Spleen (tissue), 11 donors: ENCODE measurements at regions not wholly inside any gene's neighbourhood (a gene's known extent, or its start where the extent isn't known, plus 50 kb on each side); places are given as distances from the start of the nearest gene placed in this dataset.

Experiments used
- DNase-seq: peaks from one replicate; pipeline ENCODE4 v3.0.0-alpha.2; 2020
- H3K27ac ChIP-seq, 8 donors: fragments of 200-600 bp; sonication (generic) in 7 of 8; 1 replicate in 4 of 8; 2 replicates in 4 of 8; pipeline versions ENCODE4 v1.5.0 to v1.8.0; 2016 to 2021; ENCODE audit warnings: inconsistent platforms in 4 of 8, mild to moderate bottlenecking in 4 of 8, moderate library complexity in 1 of 8
- H3K27me3 ChIP-seq, 7 donors: fragments of 200-600 bp; sonication (generic) in 6 of 7; replicated peaks in 1 of 7; 1 replicate in 4 of 7; 2 replicates in 3 of 7; pipeline versions ENCODE4 v1.5.0 to v1.8.0; 2016 to 2021; ENCODE audit warnings: inconsistent platforms in 3 of 7, mild to moderate bottlenecking in 1 of 7
- H3K36me3 ChIP-seq, 6 donors: fragments of 200-600 bp; sonication (generic) in 5 of 6; 1 replicate in 4 of 6; 2 replicates in 2 of 6; pipeline versions ENCODE4 v1.5.0 to v1.8.0; 2016 to 2021; ENCODE audit warnings: inconsistent platforms in 2 of 6
- H3K4me1 ChIP-seq, 6 donors: fragments of 200-600 bp; sonication (generic) in 5 of 6; 1 replicate in 3 of 6; 2 replicates in 3 of 6; pipeline versions ENCODE4 v1.5.0 to v1.8.0; 2016 to 2021; ENCODE audit warnings: inconsistent platforms in 3 of 6
- H3K4me3 ChIP-seq, 8 donors: fragments of 200-600 bp; sonication (generic) in 7 of 8; 1 replicate in 4 of 8; 2 replicates in 4 of 8; pipeline versions ENCODE4 v1.5.0 to v1.8.0; 2016 to 2021; ENCODE audit warnings: inconsistent platforms in 4 of 8, mild to moderate bottlenecking in 4 of 8, moderate library complexity in 2 of 8
- H3K9me3 ChIP-seq, 8 donors: fragments of 200-600 bp; sonication (generic) in 7 of 8; 1 replicate in 4 of 8; 2 replicates in 4 of 8; pipeline versions ENCODE4 v1.5.0 to v1.8.0; 2016 to 2021; ENCODE audit warnings: inconsistent platforms in 4 of 8
- CTCF ChIP-seq, 11 experiments: fragments of 200-600 bp in 7 of 11; fragments of 450-650 bp in 4 of 11; sonication (generic) in 4 of 11; IDR thresholded peaks in 8 of 11; conservative IDR thresholded peaks in 3 of 11; 1 replicate in 7 of 11; 2 replicates in 4 of 11; pipeline versions ENCODE4 v1.4.0 to v1.8.0; 2016 to 2021; ENCODE audit warnings: antibody characterized with exemption in 11 of 11, inconsistent platforms in 4 of 11, mild to moderate bottlenecking in 1 of 11
- POLR2A ChIP-seq, 3 donors: fragments of 450-650 bp; IDR thresholded peaks; one replicate each; pipeline ENCODE4 v1.5.1; 2017; ENCODE audit warnings: antibody characterized with exemption in 3 of 3, mild to moderate bottlenecking in 1 of 3
- POLR2AphosphoS5 ChIP-seq, 3 donors: sonication (generic); formaldehyde crosslinking; IDR thresholded peaks; one replicate each; pipeline ENCODE4 v1.5.1; 2017; ENCODE audit warnings: antibody characterized with exemption in 3 of 3
- WGBS, 5 donors: extraction: QIAGEN DNeasy Blood & Tissue Kit in 3 of 5; methylation state at CpG; one replicate each; pipeline versions ENCODE4 v1.1.5 to v1.1.7; 2013 to 2018; 5-methylcytosine and 5-hydroxymethylcytosine counted together
- intact Hi-C: fragments of 100-400 bp; cut with DNase I; formaldehyde crosslinking; loops from one replicate; pipeline ENCODE4 v1.15.0; 2023; ENCODE audit warnings: low total_unique reads
- donor health status: healthy with polysubstance abuse.
- donor health status: DM: no; HTN: no; CAD: no; lungs with moderate emphysema.
- donor health status: DM: no; HTN: no; CAD: no.
- donor health status: Bipolar disorder and iron deficiency.
- donor health status: healthy.
- donor health status: DM: no; HTN: no; CAD: no.
- donor health status: DM: yes; HTN: yes; CAD: no.

DNA sequence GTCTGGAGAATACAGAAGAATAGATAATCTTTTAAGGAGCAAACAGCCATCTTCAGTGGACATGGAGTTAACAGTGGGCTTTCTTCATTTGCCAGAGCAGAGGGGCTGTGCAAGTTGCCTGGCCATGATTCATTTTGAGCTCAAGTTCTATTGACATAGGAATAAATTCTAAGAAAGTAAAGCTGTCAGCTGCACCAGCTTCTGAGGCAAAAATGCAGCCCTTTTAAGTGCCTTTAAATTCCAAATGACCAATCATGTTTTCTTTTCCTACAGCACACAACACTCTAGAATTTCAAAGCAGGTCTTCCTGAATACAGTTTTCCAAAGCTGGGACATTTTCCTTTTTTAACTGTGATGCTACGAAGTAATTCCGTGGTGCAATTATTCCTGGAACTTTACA, 246.4 kb upstream of the NT5C1B start:
- no peaks in the 10 kb centered on the region for H3K9me3 ChIP-seq
- no peaks in the 10 kb centered on the region for H3K4me1 ChIP-seq
- DNase-seq, result no peak
- no peak overlapping the region for H3K4me3 ChIP-seq
- 82 to 94% (median 91%) methylated on average over 2 of the region's 2 CpGs for WGBS, 5 donors
- no peaks in the 10 kb centered on the region for H3K27me3 ChIP-seq
- no peak for TF ChIP-seq POLR2AphosphoS5 (IDR thresholded peaks at IDR 0.05)
- TF ChIP-seq POLR2A (IDR thresholded peaks at IDR 0.05), result no peak
- TF ChIP-seq CTCF (IDR thresholded peaks at IDR 0.05 in 8 of 11, conservative IDR thresholded peaks at IDR 0.05 in 3 of 11), result no peak
- H3K36me3 ChIP-seq, result no peaks in the 10 kb centered on the region
- no peak overlapping the region for H3K27ac ChIP-seq
- intact Hi-C loops, result no loop called here

DNA sequence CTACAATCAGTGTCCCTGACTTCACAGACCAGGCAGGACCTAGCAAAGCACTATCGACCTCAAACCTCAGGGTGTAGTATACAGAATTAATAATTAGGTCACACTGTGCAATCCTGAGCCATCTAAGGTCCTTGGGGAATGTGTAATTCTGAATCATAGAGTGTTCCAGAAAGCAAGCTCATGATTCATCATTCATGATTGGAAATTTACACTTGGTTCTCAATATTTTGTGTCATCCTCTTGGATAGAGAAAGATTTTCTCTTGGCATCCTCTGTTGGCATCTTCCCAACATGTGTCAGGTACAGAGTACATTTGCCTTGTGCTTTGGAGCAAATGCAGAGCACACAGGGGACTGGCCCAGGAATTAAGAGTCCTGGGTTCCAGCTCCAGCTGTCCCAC, 245.0 kb upstream of the NT5C1B start:
- Histone ChIP-seq H3K4me3 (no peak overlapping the region), H3K9me3 (no peaks in the 10 kb centered on the region), H3K27ac (no peak overlapping the region), H3K4me1 (no peaks in the 10 kb centered on the region), H3K27me3 (no peaks in the 10 kb centered on the region), H3K36me3 (no peaks in the 10 kb centered on the region)
- 65 to 83% (median 70%) methylated on average over 1 of the region's 1 CpG for WGBS, 5 donors
- DNase-seq, result no peak
- TF ChIP-seq CTCF (IDR thresholded peaks at IDR 0.05 in 8 of 11, conservative IDR thresholded peaks at IDR 0.05 in 3 of 11) (no peak), POLR2AphosphoS5 (IDR thresholded peaks at IDR 0.05) (no peak), POLR2A (IDR thresholded peaks at IDR 0.05) (no peak)
- intact Hi-C loops, result no loop called here

DNA sequence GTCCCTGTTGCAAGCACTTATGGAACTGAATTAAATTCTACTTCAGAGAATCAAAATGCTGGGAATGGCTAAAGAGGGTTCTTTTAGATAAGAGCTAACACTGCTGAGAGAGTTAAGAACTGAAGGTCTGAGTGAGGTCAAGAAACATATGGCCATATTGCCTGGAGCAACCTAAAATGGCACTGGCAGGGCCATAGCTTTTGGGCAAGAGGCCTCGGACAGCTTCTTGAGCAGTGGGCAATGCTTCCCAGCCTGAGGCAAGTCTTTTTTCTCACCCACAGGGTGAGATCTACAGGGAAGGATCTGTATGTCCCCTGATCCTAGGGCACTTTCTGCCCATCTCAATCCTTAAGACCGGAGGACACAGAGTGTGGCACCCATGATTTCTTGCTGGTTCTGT, 244.6 kb upstream of the NT5C1B start:
- Histone ChIP-seq H3K4me1 (no peaks in the 10 kb centered on the region), H3K27me3 (no peaks in the 10 kb centered on the region), H3K36me3 (no peaks in the 10 kb centered on the region), H3K9me3 (no peaks in the 10 kb centered on the region), H3K4me3 (no peak overlapping the region), H3K27ac (no peak overlapping the region)
- TF ChIP-seq CTCF (IDR thresholded peaks at IDR 0.05 in 8 of 11, conservative IDR thresholded peaks at IDR 0.05 in 3 of 11), result no peak
- TF ChIP-seq POLR2A (IDR thresholded peaks at IDR 0.05), result no peak
- TF ChIP-seq POLR2AphosphoS5 (IDR thresholded peaks at IDR 0.05), result no peak
- intact Hi-C loops, result no loop called here
- DNase-seq, result no peak
- 88 to 94% (median 88%) methylated on average over 2 of the region's 2 CpGs for WGBS, 5 donors

DNA sequence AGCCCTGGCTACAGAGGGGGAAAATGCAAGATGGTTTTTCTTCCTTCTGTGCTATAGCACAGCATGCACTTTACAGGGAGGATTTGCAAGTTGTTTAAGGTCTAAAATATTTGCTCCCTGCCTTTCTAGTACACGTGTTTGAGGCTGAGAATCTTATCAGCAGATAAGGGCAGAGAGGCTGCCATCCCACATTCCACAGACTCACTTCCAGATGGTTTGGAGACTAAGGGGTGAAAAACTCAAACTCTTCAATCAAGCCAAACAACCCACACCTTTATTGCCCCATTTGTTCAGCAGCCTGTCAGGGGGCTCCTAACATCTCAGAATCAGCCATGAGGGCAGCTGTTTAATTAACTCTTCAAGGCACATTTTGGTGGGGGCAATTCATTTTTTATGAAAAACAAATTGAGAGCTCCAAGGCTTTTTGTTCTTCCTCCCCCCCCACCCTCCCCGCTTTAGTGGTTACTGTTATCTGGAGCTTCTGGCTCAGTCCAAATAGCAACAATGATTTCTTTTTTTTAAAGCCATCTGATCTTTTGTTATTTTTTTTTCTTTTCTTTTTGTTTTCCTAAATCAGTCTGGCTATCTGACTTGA, 242.6 kb upstream of the NT5C1B start:
- Histone ChIP-seq H3K27me3 (no peaks in the 10 kb centered on the region), H3K36me3 (no peaks in the 10 kb centered on the region), H3K4me1 (no peaks in the 10 kb centered on the region), H3K9me3 (no peaks in the 10 kb centered on the region), H3K27ac (no peak overlapping the region), H3K4me3 (no peak overlapping the region)
- TF ChIP-seq CTCF (IDR thresholded peaks at IDR 0.05 in 8 of 11, conservative IDR thresholded peaks at IDR 0.05 in 3 of 11) (no peak), POLR2AphosphoS5 (IDR thresholded peaks at IDR 0.05) (no peak), POLR2A (IDR thresholded peaks at IDR 0.05) (no peak)
- no peak for DNase-seq
- WGBS, 5 donors, result 61 to 88% (median 75%) methylated on average over 2 of the region's 2 CpGs
- intact Hi-C loops, result no loop called here
